ENCODE measurements at regions not wholly inside any gene's neighbourhood (a gene's known extent, or its start where the extent isn't known, plus 50 kb on each side); places are given as distances from the start of the nearest gene placed in this dataset.

GRCh38 chr5:61683926-61684325 is 351.9 kb downstream of the ZSWIM6 start:
- in situ Hi-C loops (cut with MboI; ENCODE audit: low pct_unique_long_range_greater_than_20kb, low sequenced_read_pairs, unreplicated experiment) = no loop called here

GRCh38 chr5:61686491-61687257 is 354.6 kb downstream of the ZSWIM6 start:
- no peak for TF ChIP-seq CTCF (IDR thresholded peaks at IDR 0.05; ENCODE audit: extremely low read depth, insufficient read depth, missing control alignments)
- in situ Hi-C loops (cut with MboI; ENCODE audit: low pct_unique_long_range_greater_than_20kb, low sequenced_read_pairs, unreplicated experiment) = no loop called here
- no peak for DNase-seq (ENCODE audit: low spot score)

More at GRCh38 chr5:61683926-61684325, 351.9 kb downstream of the ZSWIM6 start:
- no peak for TF ChIP-seq CTCF (IDR thresholded peaks at IDR 0.05; ENCODE audit: extremely low read depth, insufficient read depth, missing control alignments)
- no peak for DNase-seq (ENCODE audit: low spot score)

GRCh38 chr5:61687371-61687770 is 355.3 kb downstream of the ZSWIM6 start:
- in situ Hi-C loops (cut with MboI; ENCODE audit: low pct_unique_long_range_greater_than_20kb, low sequenced_read_pairs, unreplicated experiment) = no loop called here
- TF ChIP-seq CTCF (IDR thresholded peaks at IDR 0.05; ENCODE audit: extremely low read depth, insufficient read depth, missing control alignments) = no peak
- no peak for DNase-seq (ENCODE audit: low spot score)

- DNase-seq (ENCODE audit: low spot score) = no peak
- TF ChIP-seq CTCF (IDR thresholded peaks at IDR 0.05; ENCODE audit: extremely low read depth, insufficient read depth, missing control alignments) = no peak
- in situ Hi-C loops (cut with MboI; ENCODE audit: low pct_unique_long_range_greater_than_20kb, low sequenced_read_pairs, unreplicated experiment) = no loop called here
Measured at GRCh38 chr5:61689153-61689846, 357.2 kb downstream of the ZSWIM6 start.

- in situ Hi-C loops (cut with MboI; ENCODE audit: low pct_unique_long_range_greater_than_20kb, low sequenced_read_pairs, unreplicated experiment) = no loop called here
- TF ChIP-seq CTCF (IDR thresholded peaks at IDR 0.05; ENCODE audit: extremely low read depth, insufficient read depth, missing control alignments) = no peak
- DNase-seq (ENCODE audit: low spot score) = no peak
Measured at GRCh38 chr5:61697809-61698558, 365.9 kb downstream of the ZSWIM6 start.

- DNase-seq (ENCODE audit: low spot score) = peak; percentile 39
- in situ Hi-C loops (cut with MboI; ENCODE audit: low pct_unique_long_range_greater_than_20kb, low sequenced_read_pairs, unreplicated experiment) = no loop called here
- no peak for TF ChIP-seq CTCF (IDR thresholded peaks at IDR 0.05; ENCODE audit: extremely low read depth, insufficient read depth, missing control alignments)
Measured at GRCh38 chr5:61701877-61702602, 370.0 kb downstream of the ZSWIM6 start.

Data from GM13977 (cell line).